ENCODE measurements at regions not wholly inside any gene's neighbourhood (a gene's known extent, or its start where the extent isn't known, plus 50 kb on each side); places are given as distances from the start of the nearest gene placed in this dataset.

- DNase-seq: no peak
Measured at GRCh38 chr2:16160281-16161084, 220.1 kb downstream of the MYCN start.

GRCh38 chr2:16156411-16156810 lies 216.1 kb downstream of the MYCN start:
- no peak for DNase-seq

GRCh38 chr2:16155766-16156165 lies 215.4 kb downstream of the MYCN start:
- DNase-seq: no peak

- no peak for DNase-seq
Measured at GRCh38 chr2:16155366-16155765, 215.0 kb downstream of the MYCN start.

- no peak for DNase-seq
Measured at GRCh38 chr2:16154501-16155280, 214.3 kb downstream of the MYCN start.

GRCh38 chr2:16154061-16154460 lies 213.7 kb downstream of the MYCN start:
- no peak for DNase-seq

GRCh38 chr2:16153754-16154035 lies 213.3 kb downstream of the MYCN start:
- DNase-seq: no peak

- DNase-seq: no peak
Measured at GRCh38 chr2:16152928-16153753, 212.8 kb downstream of the MYCN start.

GRCh38 chr2:16152071-16152927 lies 211.9 kb downstream of the MYCN start:
- DNase-seq: no peak

- DNase-seq: no peak
Measured at GRCh38 chr2:16151651-16152050, 211.3 kb downstream of the MYCN start.

GRCh38 chr2:16151281-16151570 lies 210.9 kb downstream of the MYCN start:
- DNase-seq: no peak

GRCh38 chr2:16150456-16151280 lies 210.3 kb downstream of the MYCN start:
- no peak for DNase-seq

- DNase-seq: no peak
Measured at GRCh38 chr2:16149349-16150243, 209.2 kb downstream of the MYCN start.

- DNase-seq: no peak
Measured at GRCh38 chr2:16148632-16149348, 208.4 kb downstream of the MYCN start.

GRCh38 chr2:16142383-16143361 lies 202.3 kb downstream of the MYCN start:
- DNase-seq: no peak

GRCh38 chr2:16141641-16141921 lies 201.2 kb downstream of the MYCN start:
- DNase-seq: no peak

GRCh38 chr2:16140771-16141640 lies 200.7 kb downstream of the MYCN start:
- no peak for DNase-seq

All from NCI-H187 treated with DMSO at 0.1 percent for 48 hours (cell line).